Progenitor cell of endocrine pancreas (in vitro differentiated cells): ENCODE measurements at regions not wholly inside any gene's neighbourhood (a gene's known extent, or its start where the extent isn't known, plus 50 kb on each side); places are given as distances from the start of the nearest gene placed in this dataset.

Experiments used
- DNase-seq: peaks from one replicate; pipeline ENCODE4 v3.0.0; 2021; ENCODE audit warnings: low spot score; ENCODE audit not compliant: unreplicated experiment
- H3K27ac Mint-ChIP-seq: 2 replicates; pipeline ENCODE4 v1.8.0; 2021; ENCODE audit warnings: mild to moderate bottlenecking, moderate library complexity, mixed read lengths
- H3K27me3 Mint-ChIP-seq: 2 replicates; pipeline ENCODE4 v1.8.0; 2021; ENCODE audit warnings: mixed read lengths
- H3K36me3 Mint-ChIP-seq: 2 replicates; pipeline ENCODE4 v1.8.0; 2022; ENCODE audit warnings: mixed read lengths; ENCODE audit not compliant: insufficient read depth
- H3K4me1 Mint-ChIP-seq: 2 replicates; pipeline ENCODE4 v1.8.0; 2021; ENCODE audit warnings: low read depth, mixed read lengths
- H3K4me3 Mint-ChIP-seq: 2 replicates; pipeline ENCODE4 v1.8.0; 2021; ENCODE audit warnings: low read depth, mild to moderate bottlenecking, moderate library complexity, mixed read lengths
- H3K9me3 Mint-ChIP-seq: 2 replicates; pipeline ENCODE4 v1.8.0; 2021; ENCODE audit warnings: low read depth, mixed read lengths
- CTCF ChIP-seq: fragments of 200-600 bp; sonication (generic); IDR thresholded peaks from one replicate; pipeline ENCODE4 v1.5.0; 2021; ENCODE audit warnings: antibody characterized with exemption, mild to moderate bottlenecking; ENCODE audit not compliant: unreplicated experiment

- Mint-ChIP-seq H3K27ac (no peak overlapping the region), H3K4me1 (peaks cover 4% of the 10 kb centered on the region)
- DNase-seq, result no peak
Measured at GRCh38 chr17:5819921-5820685, 235.8 kb upstream of the NLRP1 start.

DNA sequence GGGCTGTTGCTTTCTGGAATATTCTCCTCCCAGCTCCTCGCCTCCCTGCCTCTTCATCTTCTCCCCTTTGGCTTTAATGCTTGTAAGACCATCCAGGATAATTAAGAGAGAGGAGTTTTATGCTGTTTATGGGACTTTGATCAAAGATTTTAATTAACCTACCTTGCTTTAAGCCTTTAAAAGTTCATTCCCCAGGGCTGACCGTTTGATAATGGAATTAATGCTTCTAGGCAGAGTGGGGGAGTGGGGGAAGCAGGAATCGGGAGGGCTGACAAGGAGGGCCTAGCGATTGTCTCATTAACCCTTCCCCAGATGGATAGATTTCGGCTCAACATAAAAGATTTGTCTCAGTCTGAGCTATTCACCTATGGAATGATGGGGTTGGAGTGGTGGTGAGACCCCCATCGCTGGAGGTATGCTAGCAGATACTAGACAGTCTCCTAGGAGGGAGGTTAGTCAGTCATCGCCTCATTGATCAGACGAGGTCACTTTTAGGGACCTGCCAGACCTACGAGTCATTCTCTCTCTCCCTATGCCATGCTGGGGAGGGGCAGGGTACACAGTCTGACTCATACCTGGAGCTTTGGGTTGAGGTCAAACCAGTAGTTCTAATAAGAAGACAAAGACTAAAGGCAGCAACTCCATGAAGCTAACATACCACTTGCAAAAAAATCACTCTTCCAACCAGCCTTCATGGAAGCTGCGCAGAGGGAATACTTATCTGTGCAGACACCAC lies 236.6 kb upstream of the NLRP1 start:
- H3K9me3 Mint-ChIP-seq, result no peaks in the 10 kb centered on the region
- H3K4me1 Mint-ChIP-seq, result peaks cover 4% of the 10 kb centered on the region
- TF ChIP-seq CTCF, result no peak
- no peak overlapping the region for H3K4me3 Mint-ChIP-seq
- no peak for DNase-seq
- H3K27me3 Mint-ChIP-seq, result peaks cover 18% of the 10 kb centered on the region
- no peaks in the 10 kb centered on the region for H3K36me3 Mint-ChIP-seq
- no peak overlapping the region for H3K27ac Mint-ChIP-seq

More at GRCh38 chr17:5819921-5820685, 235.8 kb upstream of the NLRP1 start:
- no peaks in the 10 kb centered on the region for H3K36me3 Mint-ChIP-seq
- no peaks in the 10 kb centered on the region for H3K9me3 Mint-ChIP-seq
- no peak overlapping the region for H3K4me3 Mint-ChIP-seq
- peaks cover 18% of the 10 kb centered on the region for H3K27me3 Mint-ChIP-seq
- no peak for TF ChIP-seq CTCF

DNA sequence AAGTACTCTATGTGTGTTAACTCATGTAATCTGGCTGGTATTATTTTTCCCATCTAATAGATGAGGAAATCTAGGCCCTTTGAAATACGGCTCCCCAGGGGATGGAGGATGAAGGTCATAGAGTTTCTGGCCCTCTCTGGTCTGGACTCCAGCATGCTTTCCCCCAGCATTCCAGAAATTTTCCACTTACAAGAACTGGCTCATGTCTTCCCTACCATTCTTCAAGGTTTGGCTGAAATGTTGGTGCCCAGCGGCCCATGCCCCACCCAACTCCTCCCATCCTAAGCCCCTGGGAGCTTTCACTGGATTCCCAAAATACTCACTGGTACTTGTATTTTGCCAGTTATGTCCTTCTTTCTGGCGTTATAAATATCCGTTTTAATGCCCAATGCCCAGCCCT lies 237.5 kb upstream of the NLRP1 start:
- H3K4me3 Mint-ChIP-seq, result no peak overlapping the region
- H3K27me3 Mint-ChIP-seq, result peaks cover 18% of the 10 kb centered on the region
- no peak for DNase-seq
- no peak overlapping the region for H3K27ac Mint-ChIP-seq
- H3K4me1 Mint-ChIP-seq, result peaks cover 4% of the 10 kb centered on the region
- H3K9me3 Mint-ChIP-seq, result peaks cover under 1% of the 10 kb centered on the region
- TF ChIP-seq CTCF, result no peak
- no peaks in the 10 kb centered on the region for H3K36me3 Mint-ChIP-seq

GRCh38 chr17:5822281-5823060 lies 238.2 kb upstream of the NLRP1 start:
- DNase-seq, result no peak
- Mint-ChIP-seq H3K27ac (no peak overlapping the region), H3K4me3 (no peak overlapping the region), H3K27me3 (peaks cover 18% of the 10 kb centered on the region), H3K9me3 (peaks cover 6% of the 10 kb centered on the region), H3K4me1 (peaks cover 2% of the 10 kb centered on the region), H3K36me3 (peaks cover 3% of the 10 kb centered on the region)
- TF ChIP-seq CTCF, result no peak

DNA sequence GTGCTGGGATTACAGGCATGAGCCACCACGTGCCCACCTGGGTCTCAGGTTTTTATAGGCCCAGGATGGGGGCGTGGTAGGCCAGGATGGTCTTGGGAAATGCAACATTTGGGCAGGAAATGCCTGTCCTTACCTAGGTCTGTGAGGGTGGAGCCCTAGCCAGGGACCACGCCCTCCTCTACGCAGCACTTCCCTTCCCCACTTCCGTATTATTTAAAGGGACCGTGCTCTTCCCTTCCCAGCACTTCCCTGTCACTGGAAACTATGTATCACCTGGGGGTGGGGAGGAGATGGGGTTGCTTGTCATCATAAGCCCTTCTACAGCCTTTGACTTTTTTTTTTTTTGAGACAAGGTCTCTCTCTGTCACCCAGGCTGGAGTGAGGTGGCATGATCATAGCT lies 238.9 kb upstream of the NLRP1 start:
- no peak for TF ChIP-seq CTCF

More for the DNA sequence above, 238.9 kb upstream of the NLRP1 start:
- H3K27ac Mint-ChIP-seq, result no peak overlapping the region
- H3K27me3 Mint-ChIP-seq, result peaks cover 16% of the 10 kb centered on the region
- H3K4me3 Mint-ChIP-seq, result no peak overlapping the region
- peaks cover 2% of the 10 kb centered on the region for H3K4me1 Mint-ChIP-seq
- peaks cover 10% of the 10 kb centered on the region for H3K9me3 Mint-ChIP-seq
- peaks cover 3% of the 10 kb centered on the region for H3K36me3 Mint-ChIP-seq
- DNase-seq, result no peak
